GM18858 (cell line): ENCODE measurements at regions not wholly inside any gene's neighbourhood (a gene's known extent, or its start where the extent isn't known, plus 50 kb on each side); places are given as distances from the start of the nearest gene placed in this dataset.
"Not testable (repeated sequence)": the region's sequence is repeated elsewhere in the genome, so short reads cannot be mapped to it uniquely, and the experiment has no call there.

Experiments used
- ATAC-seq: cut with Tn5 transposase; IDR thresholded peaks from one replicate; pipeline ENCODE4 v1.9.1; 2021; ENCODE audit not compliant: unreplicated experiment

DNA sequence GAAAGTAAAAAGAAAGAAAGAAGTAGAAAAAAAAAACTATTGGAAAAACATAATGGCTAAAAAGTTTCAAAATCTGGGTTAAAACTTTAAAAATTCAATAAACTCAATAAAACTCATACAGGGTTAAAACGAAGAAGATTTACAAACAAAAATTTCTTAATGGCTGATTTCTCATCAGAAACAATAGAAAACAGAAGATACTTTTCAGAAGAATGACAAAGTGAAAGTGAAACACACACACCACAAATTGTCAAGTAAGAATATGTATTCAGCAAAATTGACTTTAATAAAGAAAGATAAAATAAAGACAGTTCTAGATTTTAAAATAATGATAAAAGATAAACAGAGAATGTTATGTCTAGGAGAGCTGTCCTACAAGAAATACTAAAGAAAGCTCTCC, 618.9 kb upstream of the GJE1 start:
- ATAC-seq: no peak

GRCh38 chr6:141510803-141511202, 621.9 kb upstream of the GJE1 start:
- ATAC-seq: no peak

GRCh38 chr6:141506062-141506461, 626.7 kb upstream of the GJE1 start:
- not testable (repeated sequence) for ATAC-seq

DNA sequence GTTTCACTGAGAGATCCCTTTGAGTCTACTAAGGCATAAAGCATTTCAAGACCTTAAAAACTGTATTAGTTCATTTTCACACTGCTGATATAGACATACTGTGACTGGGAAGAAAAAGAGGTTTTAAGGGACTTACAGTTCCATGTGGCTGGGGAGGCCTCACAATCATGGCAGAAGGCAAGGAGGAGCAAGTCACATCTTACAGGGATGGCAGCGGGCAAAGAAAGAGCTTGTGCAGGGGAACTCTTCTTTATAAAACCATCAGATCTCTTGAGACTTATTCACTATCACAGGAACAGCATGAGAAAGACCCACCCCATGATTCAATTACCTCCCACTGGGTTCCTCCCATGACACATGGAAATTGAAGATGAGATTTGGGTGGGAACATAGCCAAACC, 628.4 kb upstream of the GJE1 start:
- ATAC-seq: not testable (repeated sequence)

GRCh38 chr6:141501616-141502015, 631.1 kb upstream of the GJE1 start:
- ATAC-seq: no peak

- ATAC-seq: no peak
Measured at GRCh38 chr6:141498977-141499376, 633.7 kb upstream of the GJE1 start.

DNA sequence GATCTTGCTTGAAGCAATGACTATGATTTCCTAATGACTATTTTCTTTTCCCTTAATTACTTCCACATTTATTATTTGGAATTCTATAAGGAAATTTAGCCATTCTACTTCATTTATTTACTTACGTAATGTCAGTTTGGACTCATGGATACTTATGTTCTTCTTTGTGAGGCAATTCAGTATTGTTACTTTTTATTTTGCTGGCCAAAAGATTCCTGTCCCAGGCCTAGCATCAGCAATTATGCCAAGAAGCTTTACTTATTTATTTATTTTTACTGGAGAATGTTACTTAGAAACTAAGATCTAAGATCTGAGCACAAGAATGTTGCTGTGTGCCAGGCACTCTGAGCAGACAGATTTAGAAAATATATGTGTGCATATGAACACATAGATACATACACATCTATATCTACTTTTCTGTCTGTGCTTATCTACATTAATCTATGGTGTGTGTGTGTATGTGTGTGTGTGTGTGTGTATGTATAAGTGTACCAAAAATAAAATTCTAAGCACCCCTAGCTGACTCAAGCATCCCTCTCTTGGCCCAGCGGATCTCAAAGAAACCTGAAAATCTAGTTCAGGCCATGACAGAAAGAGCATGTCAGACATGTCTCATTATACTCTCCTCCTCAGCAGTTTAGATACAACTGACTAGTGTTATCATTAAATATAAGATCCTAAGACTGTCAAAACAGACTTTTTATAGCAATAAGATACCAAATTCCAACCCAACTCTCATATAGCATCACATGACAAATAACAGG, 640.0 kb upstream of the GJE1 start:
- ATAC-seq: no peak

DNA sequence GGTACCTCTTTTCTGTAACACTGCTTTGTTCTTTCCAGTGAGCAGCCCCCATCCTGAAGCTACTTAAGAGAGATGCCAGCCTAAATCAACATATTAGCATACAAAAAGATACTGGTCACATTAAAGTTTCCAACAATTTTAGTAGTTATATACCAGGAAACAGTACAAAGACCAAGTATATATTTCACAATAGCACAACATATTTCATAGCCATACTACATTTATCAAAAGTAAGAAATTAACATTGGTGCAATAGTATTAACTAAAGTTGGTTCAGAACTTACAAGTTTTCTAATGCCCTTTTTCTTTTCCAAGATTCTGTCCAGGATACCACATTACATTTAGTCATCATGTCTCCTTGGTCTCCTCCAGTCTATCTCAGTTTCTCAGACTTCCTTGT, 641.0 kb upstream of the GJE1 start:
- ATAC-seq: no peak

GRCh38 chr6:141490982-141491381, 641.7 kb upstream of the GJE1 start:
- no peak for ATAC-seq

DNA sequence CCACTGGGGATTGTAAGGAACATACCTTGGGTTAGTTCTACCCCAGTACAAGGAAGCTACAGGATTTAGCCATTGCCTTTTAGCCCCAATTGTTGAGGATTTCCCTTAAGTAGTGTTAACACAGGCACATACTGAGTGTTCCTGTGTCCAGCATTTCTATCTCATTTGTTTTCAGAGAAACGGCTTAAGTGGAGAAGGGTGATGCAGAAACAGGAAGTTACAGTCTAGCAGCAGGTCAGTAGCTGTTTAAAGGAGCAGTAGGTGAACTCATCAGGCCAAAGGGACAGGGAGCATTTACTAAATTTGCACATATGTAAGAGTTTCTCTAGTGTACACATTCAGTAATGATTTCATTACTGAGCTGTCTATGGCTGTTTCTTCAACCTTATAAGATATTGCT, 644.2 kb upstream of the GJE1 start:
- ATAC-seq: peak; percentile 28

GRCh38 chr6:141486942-141487341, 645.8 kb upstream of the GJE1 start:
- ATAC-seq: no peak

DNA sequence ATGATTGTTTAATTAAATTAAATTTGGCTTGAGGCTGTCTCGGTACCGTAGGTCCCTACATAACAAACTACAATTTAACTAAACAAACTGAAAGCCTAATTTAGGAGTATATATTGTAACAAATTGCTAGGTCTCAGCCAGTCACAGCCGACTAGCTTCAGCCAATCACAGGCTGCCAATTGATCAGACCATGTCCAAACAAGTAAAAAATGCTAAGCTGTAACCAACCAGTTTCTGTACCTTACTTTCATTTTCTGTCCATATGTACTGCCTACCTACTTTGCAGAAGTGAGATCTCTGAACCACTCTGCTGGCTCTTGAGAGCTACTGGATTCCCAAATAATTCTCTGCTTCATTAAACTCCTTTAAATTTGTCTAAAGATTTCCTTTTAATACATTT, 648.0 kb upstream of the GJE1 start:
- ATAC-seq: peak; percentile 79

DNA sequence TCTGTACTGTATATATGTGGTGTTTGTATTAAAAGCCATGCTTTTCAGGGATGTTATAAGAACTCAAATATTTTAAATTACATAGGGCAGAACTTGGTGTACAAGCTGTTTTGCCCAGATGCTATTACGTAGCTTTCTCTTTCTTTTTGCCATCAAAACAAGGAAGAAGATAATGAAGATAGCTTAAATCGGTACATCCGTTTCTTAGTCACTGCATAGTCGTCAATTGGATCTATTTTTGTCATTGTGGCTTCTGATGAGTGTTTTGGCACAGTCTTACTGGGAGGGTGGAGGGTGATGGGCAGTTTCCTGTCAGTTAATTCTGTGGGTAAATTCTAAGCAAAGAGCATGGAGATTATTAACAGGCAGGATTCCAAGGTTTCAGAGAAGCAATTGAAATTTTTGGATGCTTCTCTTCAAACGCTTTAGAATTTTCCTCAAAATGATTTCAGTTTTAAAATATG, 649.1 kb upstream of the GJE1 start:
- peak; percentile 92 for ATAC-seq

DNA sequence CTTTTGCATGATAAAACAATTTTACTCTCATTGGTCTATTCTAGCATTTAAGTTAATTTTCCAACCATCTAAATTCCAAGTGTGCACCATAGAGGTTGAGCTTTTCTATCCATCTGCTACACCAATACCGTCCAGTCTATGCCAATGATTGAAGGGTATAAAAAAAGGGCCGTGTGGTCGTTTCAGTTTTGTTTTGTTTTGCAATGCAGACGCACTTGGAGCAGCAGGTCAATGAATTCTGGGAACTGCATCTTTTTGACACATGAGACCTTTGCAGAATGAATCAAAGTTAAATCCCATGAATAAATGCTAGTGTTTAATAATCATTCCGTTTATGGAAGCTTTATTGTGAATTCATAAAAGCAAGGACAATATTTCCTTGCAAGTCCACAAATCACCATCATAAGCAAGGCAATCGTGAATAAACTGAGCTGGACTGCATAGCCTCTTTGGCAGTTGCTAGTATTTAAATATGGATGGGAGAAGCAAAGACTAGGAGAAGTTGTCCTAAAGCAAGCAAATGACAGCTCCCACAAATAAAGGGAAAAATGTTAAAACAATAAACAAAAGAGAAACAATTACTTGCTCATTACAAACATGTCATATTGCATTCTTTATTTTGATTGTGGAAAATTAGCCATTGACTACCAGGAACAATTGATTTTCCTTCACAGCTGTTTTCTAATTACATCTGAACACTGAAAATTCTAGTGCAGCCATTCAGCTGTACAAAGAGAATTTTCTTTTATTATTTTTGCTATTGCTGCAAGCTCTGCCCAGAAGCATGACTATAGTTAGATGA, 649.7 kb upstream of the GJE1 start:
- peak; percentile 0 for ATAC-seq

DNA sequence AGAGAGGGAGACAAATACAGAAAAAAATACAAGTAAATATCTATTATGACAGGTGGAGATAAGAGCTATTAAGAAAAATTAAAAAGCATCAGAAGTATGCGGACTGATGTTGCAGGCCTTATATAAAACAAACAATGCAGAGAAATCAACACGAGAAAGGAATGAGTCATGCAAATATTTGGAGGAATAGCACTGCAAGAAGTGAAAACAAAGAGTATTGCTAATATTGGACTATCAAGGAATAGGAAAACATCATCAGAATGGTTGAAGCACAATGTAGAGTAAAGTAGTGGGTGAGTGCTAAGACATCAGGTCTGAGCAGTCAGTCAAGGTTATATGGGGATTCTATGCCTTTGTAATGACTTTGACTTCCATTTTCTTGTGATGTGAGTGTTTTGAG, 657.5 kb upstream of the GJE1 start:
- no peak for ATAC-seq

DNA sequence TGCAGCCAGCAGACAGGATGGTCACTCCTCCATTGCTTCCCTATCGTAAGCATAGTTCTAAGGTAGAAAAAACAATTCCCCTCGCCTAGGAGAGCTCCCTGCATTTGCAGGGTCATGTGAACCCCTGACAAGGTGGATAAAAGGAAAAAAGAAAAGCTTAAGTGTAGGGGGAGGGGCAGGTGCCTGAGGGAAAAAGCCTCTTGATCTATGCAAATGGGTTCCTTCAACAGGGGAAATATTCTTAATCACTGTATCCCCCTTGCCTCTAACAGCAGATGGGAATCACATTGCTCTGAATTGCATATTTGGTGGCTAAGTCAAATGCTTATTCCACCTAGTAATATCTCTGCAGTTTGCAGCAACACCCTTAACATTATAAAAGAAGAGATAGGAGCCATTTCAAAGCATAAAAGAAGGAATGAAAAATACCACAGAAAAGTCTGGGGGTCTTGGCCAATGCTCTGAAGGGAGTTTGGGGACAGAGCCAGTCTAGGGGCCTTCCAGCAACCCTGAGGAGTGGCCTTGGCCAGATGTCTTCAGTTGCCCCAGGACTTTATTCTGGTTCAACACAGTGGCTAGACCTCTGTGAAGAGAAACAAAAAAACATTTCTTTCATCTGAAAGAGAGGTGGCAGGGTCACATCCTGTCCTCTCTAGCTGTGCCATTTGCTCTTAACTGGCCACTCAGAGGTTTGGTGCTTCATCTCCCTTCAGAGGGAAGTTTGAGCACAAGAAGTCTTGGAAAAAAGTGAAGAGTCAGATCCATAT, 660.4 kb upstream of the GJE1 start:
- ATAC-seq: no peak

- no peak for ATAC-seq
Measured at GRCh38 chr6:141470810-141471209, 661.9 kb upstream of the GJE1 start.

DNA sequence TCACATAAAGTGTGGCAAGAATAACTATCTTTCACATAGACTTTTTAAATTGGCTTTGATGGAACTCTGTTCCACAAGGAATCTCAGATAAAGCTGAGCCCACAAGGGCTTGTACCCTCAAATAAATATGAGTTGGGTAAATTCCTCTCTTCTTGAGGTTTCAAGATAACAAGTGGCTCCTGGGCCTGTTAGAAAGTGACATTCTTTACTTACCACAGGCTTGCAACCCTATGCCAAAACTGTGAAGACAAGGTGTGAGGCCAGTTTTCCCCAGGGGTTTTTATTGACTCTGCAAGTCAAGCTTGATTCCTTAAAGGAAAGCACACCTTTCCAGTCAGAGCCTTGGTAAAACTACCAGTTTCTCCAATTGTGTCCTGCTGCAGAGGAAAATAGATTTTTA, 664.8 kb upstream of the GJE1 start:
- no peak for ATAC-seq

- ATAC-seq: no peak
Measured at GRCh38 chr6:141467041-141467440, 665.7 kb upstream of the GJE1 start.

GRCh38 chr6:141464896-141465295, 667.8 kb upstream of the GJE1 start:
- no peak for ATAC-seq

DNA sequence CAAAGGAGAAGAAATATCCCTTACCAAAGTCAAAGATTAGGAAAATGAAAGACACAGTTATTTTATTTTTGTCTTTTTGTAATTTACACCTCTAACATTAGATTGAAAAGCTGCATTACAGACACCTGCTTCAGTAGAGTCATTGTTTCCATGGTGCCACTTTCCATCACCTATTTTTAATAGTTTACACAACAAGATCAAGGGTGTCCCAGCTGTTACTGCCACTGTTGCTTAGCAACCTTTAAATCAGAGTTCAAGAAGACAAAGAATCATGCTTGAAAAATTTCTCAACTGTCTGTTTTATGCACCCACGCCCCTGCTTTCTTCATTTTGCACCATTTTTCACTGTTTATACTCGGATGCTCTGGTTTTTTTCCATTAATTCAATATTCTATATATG, 668.2 kb upstream of the GJE1 start:
- peak; percentile 71 for ATAC-seq
